ENCODE measurements at regions not wholly inside any gene's neighbourhood (a gene's known extent, or its start where the extent isn't known, plus 50 kb on each side); places are given as distances from the start of the nearest gene placed in this dataset.
"Not testable (repeated sequence)": the region's sequence is repeated elsewhere in the genome, so short reads cannot be mapped to it uniquely, and the experiment has no call there.

GRCh38 chr1:69088571-69088970, 479.2 kb upstream of the LRRC7 start:
- no peak for DNase-seq

- no peak for DNase-seq
Observed at GRCh38 chr1:69090170-69090569, 477.6 kb upstream of the LRRC7 start.

- no peak for DNase-seq
Observed at GRCh38 chr1:69090752-69091151, 477.0 kb upstream of the LRRC7 start.

GRCh38 chr1:69102058-69102457, 465.7 kb upstream of the LRRC7 start:
- DNase-seq = not testable (repeated sequence)

GRCh38 chr1:69103213-69103612, 464.5 kb upstream of the LRRC7 start:
- no peak for DNase-seq

- DNase-seq = no peak
Observed at GRCh38 chr1:69103705-69104385, 463.9 kb upstream of the LRRC7 start.

- DNase-seq = no peak
Observed at GRCh38 chr1:69104894-69105293, 462.8 kb upstream of the LRRC7 start.

GRCh38 chr1:69109277-69109676, 458.4 kb upstream of the LRRC7 start:
- DNase-seq = no peak

- DNase-seq = no peak
Observed at GRCh38 chr1:69110851-69111250, 456.9 kb upstream of the LRRC7 start.

GRCh38 chr1:69120126-69120741, 447.5 kb upstream of the LRRC7 start:
- peak; percentile 41 for DNase-seq

- no peak for DNase-seq
Observed at GRCh38 chr1:69120817-69121216, 446.9 kb upstream of the LRRC7 start.

- no peak for DNase-seq
Observed at GRCh38 chr1:69121723-69122122, 446.0 kb upstream of the LRRC7 start.

- no peak for DNase-seq
Observed at GRCh38 chr1:69122373-69122772, 445.3 kb upstream of the LRRC7 start.

GRCh38 chr1:69123486-69123885, 444.2 kb upstream of the LRRC7 start:
- no peak for DNase-seq

GRCh38 chr1:69126796-69127195, 440.9 kb upstream of the LRRC7 start:
- no peak for DNase-seq

- no peak for DNase-seq
Observed at GRCh38 chr1:69128204-69128603, 439.5 kb upstream of the LRRC7 start.

GRCh38 chr1:69129538-69129937, 438.2 kb upstream of the LRRC7 start:
- DNase-seq = no peak

GRCh38 chr1:69138172-69138571, 429.6 kb upstream of the LRRC7 start:
- DNase-seq = no peak

GRCh38 chr1:69139007-69139406, 428.7 kb upstream of the LRRC7 start:
- DNase-seq = no peak

- DNase-seq = no peak
Observed at GRCh38 chr1:69146303-69146702, 421.4 kb upstream of the LRRC7 start.

- no peak for DNase-seq
Observed at GRCh38 chr1:69148731-69149130, 419.0 kb upstream of the LRRC7 start.

GRCh38 chr1:69157046-69157756, 410.5 kb upstream of the LRRC7 start:
- DNase-seq = no peak

GRCh38 chr1:69163241-69163640, 404.5 kb upstream of the LRRC7 start:
- no peak for DNase-seq

- DNase-seq = no peak
Observed at GRCh38 chr1:69163779-69164178, 403.9 kb upstream of the LRRC7 start.

Measured in NCI-H748 treated with DMSO at 0.1 percent for 48 hours (cell line).